NCI-H1694 (cell line): ENCODE measurements at regions not wholly inside any gene's neighbourhood (a gene's known extent, or its start where the extent isn't known, plus 50 kb on each side); places are given as distances from the start of the nearest gene placed in this dataset.
A peak's percentile ranks its signal among the peaks of the same experiment; 100 is the strongest.

Source experiments
- DNase-seq: peaks from one replicate; lab custom pipeline; 2025; lab: John Stamatoyannopoulos, UW

DNA sequence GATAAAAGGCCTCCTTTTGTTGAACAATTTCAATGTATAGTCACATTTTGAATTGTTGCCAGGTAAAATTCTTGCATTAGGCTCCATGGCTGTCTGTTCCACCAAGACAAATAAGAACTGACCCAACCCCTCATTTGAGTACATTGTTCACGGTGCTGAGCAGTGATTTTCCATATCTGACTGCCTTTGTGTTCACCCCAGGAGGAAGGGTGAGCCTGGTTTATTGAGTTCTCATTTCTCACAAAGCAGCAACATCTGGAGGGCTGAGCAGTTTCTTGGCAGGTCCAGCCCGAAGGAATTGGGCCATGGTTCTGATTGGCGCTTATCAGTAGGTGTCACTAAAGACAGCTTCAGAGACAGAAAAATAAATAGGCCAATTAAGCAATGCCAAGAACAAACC lies 149.1 kb downstream of the BMP4 start:
- no peak for DNase-seq

DNA sequence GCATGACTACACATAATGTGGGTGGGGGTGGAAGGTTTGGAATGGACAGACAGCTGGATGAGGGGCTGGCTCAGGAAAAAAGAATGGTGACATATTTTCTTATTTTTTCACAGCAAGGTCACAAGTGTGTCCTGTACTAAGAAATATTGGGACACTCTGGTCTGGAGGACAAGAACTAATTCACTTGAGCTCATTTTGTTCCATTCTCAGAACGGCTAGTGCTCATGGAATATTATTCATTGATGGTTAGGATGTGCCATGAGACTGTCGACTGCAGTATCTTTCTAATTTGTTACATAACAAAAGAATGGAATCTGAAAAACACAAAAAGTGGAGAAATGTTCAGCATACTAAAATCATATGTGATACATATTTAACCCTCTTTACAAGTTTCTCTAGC lies 149.5 kb downstream of the BMP4 start:
- no peak for DNase-seq

DNA sequence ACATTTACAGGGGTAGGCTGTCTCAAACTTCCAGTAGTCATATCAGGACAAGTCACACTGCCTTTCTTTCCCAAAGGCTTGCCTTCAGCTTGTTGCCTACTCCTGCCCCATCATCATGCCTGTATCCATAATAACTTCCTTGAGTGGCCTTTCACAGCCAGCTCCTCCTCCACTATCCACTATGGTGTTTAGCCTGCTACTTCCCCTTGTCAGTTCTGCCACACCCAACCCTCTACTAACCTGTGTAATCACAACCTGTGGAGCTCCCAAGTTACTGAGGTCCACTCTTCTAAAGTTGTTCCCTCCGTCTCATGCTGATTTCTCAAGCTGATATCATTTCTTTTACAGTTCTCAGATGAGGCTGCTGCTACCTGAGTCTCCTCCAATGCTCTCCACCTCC lies 159.9 kb downstream of the BMP4 start:
- DNase-seq: no peak

DNA sequence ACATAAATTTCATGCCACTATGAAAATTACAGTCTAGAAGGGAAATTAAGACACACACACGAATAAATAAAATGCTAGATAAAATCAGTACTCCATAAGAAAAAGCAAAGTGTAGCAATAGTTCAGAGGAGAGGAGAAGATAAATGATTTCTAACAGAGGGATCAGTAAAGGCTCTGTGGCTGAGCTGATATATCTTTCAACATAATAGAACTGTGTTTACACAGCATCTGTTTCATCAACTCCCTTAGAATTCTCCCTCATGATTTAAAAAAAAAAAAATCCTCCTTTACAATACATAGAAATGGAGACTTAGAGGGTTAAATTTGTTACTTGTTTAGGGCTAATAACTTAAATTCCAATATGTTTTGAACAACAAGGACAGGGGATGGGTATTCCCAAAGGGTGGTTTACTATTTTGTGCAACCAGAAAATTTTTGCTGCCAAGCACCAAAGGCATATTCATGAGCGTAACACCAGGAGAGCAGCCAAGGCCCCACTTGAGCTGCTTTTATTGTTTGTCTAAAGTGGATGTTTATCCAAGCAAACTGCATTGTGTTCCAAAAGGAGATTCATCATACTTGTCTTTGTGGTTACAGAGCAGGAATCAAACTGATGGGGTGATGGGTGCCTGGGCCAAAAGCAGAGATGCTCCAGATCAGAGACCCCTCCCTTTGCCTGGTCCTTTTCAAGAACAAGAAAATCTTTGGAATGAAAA lies 162.7 kb downstream of the BMP4 start:
- peak; percentile 28 for DNase-seq

DNA sequence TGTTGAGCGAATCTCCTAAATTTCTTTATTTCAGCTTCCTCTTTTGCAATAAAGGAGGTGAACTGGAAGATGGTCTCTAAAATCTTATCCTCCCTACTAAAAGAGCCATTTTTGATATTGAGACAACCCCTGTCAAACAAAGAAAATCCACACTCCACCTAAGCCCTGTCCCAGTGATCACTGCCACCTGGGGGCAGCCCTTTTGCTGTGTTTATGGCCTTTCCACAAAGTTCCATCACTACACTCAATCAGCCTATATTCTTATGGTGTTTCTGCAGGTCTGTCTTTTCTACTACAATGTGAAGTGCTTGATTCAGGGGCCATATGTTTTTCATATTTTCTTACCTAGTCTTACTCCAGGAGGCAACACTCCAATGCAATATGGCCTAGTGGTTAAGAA lies 163.7 kb downstream of the BMP4 start:
- no peak for DNase-seq

DNA sequence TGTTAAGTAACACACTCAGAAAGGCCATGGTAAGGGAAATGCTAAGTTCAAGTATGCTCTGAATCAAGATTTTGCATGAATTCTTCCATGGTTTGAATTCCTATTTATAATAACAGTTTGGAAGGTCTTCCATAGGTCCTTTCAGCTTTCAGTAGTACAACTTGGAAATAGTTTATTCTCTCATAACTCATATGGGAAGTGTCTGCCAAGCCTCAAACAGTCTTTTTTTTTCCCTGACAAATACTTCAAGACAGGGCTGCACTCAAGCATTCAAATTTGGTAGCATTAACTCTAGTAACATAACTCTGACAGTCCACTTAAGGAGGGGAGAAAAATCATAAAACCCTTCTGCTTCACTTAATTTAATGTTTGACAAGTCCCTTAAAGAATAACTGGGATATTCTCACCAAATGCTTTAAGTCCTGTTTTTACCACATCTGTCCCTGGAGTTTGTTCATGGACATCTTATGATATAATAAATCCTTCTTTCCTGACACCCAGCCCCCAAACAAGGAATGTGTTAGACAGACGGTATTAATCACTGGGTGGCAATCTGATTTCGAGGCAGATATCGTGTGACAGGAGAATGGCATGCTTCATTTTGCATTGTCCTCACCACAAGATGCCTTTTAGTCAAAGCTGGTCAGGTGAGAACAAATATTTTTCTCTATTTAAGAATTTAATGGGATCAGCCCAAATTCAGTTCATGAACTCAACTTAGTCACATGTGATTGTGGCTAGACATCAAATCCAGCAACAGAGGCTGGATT lies 165.7 kb downstream of the BMP4 start:
- DNase-seq: no peak

DNA sequence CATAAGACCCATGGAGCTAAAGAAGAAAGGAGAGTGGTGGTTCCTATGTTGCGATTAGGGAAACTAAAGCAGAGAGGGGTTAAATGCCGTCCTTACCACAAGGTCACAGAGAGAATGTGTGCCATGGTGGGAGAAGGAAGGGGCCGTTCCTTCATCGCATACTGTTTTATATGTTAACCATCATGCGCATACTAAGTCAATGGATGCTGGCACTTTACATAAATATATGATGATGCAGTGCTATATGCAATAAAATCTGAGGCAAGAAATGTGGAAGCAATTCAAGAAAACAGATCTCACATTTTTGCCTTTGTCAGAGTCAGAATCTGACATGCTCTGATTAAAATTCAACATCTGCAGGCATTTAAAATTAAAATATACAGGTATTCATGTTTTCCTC lies 168.1 kb downstream of the BMP4 start:
- no peak for DNase-seq

DNA sequence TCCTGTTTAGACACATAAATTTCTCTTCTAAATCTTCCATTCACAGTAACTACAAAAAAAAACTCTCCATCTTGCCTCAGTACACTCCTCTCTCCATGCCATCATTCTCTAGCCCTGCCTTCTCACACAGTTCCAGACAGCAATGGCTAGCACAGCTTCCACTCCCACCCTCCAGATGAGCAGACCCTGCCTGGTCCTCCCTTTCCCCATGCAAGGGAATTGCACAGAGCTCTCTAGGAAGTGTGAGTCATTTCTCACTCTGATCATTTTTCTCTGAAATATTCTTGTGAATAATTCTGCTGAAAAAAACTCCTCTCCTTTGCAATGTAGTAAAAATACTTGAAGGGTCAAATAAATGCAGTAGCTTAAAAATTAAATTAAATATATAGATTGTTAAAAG lies 170.6 kb downstream of the BMP4 start:
- no peak for DNase-seq

DNA sequence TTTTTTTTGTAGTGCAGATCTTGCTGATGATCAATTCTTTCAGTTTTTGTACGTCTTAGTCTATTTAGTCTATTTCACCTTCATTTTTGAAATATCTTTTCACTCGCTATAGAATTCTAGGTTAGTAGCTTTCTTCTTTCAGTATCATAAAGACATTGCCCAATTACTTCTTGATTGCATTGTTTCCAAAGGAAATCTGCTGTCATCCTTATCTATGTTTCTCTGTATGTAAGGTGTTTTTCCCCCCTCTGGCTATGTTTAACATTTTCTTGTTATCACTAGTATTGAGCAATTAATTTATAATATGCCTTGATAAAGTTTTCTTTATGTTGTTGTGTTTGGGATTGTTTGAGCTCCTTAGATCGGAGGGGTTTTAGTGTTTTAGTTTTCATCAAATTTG lies 171.9 kb downstream of the BMP4 start:
- no peak for DNase-seq

DNA sequence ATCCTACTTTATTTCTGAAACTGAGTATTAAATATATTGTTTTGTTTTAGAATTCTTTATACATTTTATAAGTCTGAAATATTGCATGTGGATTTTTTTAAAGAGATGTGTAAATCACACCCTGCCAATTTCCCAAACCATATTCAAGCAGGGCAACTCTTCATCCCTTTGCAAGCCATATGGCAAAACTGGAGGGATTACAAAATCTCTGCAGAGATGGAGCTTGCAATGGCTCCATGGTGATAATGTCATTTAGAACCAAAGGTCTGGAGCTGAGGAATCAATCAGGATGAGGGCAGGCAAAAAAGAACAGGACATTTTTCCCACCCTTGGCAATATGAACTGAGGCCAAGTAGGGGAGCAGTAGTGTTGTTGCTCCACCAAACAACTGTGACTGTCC lies 173.4 kb downstream of the BMP4 start:
- no peak for DNase-seq

DNA sequence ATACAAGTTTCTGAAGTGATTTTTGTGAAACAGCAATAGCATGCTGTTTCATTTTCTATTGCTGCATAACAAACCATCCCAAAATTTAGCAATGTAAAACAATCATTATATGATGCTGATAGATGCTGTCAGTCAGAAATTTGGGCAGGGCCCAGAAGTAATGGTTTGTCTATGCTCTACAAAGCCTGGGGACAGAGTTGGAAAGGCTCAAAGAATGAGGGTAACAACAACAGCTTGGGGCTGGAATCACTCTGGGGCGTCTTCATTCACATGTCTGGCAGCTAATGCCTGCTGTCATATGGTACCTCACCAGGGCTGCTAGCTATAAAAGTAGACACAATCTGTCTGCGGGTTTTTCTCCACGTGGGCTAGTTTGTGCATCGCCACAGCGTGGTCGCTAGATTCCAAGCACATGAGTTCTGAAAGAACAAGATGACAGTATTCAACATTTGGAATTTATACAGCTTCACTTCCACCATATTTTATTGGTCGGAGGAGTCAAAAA lies 176.5 kb downstream of the BMP4 start:
- no peak for DNase-seq

DNA sequence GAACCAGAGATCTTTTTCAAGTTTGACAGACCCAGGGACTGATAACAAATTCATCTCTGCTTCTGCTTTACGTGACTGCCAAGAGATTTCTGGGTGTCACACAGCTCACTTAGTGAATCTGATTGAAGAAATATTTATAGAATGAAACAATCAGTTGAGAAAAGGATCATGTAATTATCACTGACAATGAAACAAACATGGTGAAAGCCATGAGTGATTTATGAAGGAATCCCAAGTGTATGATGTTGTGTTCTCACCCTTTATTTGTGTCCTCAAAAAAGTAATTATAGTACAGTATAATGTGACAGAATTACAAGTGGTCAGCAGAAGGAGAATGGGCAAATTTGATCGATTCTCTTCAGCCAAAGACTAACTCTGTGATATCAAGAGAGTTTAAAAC lies 177.3 kb downstream of the BMP4 start:
- DNase-seq: no peak

DNA sequence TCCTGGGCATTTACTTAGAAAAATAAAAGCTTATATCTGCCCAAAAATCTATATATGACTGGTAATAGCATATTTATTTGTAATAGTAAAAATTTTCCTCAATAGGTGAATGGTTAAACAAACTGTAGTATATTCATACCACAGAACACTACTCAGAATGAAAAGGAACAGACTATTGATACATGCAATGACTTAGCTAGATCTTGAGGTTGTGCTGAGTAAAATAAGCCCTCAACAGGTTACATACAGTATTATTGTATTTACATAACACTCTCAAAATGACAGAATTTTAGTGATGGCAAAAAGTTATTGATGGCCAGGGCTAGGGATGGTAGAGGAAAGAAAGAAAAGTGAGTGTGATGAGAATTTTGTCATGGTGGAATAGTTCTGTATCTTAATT lies 178.4 kb downstream of the BMP4 start:
- DNase-seq: no peak

DNA sequence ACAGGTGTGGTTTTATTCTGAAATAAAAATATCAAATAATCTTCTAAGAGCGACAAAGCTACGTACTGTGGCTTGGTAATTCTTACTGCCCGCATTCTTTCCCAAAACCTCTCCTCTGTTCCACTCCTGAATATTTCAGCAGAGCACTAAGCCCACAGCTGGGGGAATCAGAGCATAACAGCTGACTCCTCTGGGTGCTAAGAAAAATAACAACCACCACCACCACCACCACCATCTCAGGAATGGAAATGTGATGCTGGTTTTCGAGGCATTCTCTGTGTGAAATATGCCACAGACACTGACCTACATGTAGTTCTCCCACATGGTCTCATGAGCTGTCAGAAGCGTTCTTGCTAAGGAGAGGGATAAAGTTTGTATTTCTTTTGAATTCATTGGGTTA lies 183.7 kb downstream of the BMP4 start:
- no peak for DNase-seq

DNA sequence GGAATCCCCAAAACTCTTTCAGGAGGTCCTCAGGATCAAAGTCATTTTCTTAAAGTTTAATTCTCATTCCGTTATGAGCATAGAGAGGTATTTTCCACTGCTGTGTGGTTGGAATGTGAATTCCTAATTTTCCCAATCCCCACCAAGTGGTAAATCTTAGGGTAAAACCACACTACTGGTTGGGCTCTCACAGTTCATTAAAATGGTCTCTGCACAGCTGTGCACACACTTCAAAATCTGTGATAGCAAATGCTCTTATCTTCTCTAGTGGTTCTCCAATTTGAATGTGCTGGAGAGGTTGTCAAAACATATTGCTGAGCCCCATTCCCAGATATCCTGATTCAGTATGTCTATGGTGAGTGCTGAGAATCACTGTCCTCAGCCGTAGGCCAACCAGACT lies 189.1 kb downstream of the BMP4 start:
- no peak for DNase-seq

DNA sequence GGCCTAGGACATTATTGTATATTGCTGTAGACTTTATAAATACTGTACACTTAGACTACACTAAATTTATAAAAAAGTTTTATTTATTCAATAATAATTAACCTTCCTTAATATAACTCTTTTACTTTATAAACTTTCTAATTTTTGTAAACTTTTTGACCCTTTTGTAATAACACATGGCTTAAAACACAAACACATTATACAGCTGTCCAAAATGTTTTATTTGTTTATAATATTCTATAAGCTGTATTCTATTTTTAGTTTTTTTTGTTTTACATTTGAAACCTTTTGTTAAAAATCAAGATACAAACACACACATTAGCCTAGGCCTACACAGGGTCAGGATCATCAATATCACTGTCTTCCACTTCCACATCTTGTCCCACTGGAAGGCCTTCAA lies 190.0 kb downstream of the BMP4 start:
- no peak for DNase-seq

DNA sequence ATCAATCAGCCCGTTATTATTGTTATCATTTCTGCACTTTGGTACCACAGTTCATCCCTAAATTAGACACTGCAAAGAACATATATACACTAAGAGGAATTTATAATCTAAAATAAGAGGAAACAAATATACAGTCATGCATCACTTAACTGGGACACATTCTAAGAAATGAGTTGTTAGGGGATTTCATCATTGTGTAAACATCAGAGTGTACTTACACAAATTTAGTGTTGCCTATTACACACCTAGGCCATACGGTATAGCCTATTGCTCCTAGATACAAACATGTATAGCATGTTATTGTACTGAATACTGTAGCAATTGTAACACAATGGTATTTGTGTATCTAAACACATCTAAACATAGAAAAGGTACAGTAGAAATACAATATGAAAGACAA lies 190.5 kb downstream of the BMP4 start:
- DNase-seq: no peak

DNA sequence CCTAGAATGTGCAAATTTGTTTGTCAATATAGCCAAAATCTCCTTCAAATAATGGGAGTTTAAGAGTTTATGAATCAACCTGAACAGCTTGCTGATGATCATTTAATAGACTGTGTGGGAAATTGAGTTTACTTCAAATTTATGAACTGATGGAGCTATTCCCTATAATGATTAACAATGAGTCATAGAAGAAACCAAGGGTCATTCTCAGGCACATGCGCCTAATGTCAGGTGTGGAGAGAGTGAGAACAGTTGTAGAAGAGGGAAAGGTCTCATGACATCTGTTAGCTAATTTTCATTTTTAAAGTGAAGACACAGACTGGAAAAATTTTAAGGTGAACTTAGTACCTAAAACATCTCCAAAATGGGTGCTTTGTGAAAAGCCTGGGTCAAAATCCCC lies 191.8 kb downstream of the BMP4 start:
- no peak for DNase-seq

DNA sequence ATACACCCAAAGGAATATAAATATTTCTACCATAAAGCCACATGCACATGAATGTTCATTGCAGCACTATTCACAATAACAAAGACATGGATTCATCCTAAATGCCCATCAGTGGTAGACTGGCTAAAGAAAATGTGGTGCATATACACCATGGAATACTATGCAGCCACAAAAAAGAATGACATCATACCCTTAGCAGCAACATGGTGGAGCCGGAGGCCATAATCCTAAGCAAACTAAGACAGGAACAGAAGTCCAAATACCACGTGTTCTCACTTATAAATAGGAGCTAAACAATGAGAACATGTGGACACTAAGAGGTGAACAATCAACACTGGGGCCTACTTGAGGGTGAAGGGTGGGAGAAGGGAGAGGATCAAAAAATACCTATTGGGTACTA lies 198.5 kb downstream of the BMP4 start:
- DNase-seq: no peak

DNA sequence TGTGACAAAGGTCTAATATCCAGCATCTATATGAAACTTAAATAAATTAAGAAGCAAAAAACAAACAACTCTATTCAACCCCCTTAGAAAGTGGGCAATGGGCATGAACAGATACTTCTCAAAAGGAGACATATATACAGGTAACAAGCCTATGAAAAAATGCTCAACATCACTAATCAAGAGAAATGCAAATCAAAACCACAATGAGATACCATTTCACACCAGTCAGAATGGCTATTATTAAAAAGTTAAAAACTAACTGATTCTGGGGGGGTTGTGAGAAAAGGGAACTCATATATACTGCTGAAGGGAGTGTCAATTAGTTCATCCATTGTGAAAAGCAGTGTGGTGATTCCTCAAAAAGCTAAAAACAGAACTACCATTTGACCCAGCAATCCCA lies 198.9 kb downstream of the BMP4 start:
- DNase-seq: no peak

DNA sequence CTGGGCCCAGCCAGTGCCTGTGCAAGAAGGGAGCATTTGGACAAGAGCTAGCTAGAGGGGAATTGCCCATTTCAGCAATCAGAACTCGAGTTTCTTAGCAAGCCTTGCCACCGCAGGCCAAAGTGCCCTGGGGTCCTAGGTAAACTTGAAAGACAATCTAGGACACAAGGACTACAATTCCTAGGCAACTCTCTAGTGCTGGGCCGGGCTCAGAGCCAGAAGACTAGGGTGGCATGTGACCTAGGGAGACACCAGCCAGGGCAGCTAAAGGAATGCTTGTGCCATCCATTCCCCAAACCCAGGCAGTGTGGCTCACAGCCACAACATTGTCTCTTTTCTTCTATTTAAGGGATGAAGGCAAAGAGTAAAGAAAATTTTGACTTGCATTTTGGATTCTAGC lies 205.0 kb downstream of the BMP4 start:
- DNase-seq: no peak

DNA sequence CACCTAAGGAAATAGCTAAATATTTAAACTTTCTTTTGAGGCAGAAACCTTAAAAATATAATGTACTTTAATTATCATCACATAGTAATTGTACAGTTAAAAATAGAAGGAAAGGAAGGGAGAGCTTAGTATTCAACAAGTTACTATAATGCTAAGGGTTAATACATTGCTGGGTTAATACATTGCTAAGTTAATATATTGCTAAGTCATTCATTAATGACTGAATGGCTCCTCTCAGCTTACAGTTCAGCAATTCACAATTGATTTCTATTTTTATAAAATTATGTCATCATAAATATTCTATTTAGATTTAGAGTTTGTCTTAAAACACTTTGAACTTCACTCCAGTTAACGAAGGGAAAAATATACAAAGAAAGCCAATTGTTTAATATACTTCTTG lies 207.9 kb downstream of the BMP4 start:
- no peak for DNase-seq

DNA sequence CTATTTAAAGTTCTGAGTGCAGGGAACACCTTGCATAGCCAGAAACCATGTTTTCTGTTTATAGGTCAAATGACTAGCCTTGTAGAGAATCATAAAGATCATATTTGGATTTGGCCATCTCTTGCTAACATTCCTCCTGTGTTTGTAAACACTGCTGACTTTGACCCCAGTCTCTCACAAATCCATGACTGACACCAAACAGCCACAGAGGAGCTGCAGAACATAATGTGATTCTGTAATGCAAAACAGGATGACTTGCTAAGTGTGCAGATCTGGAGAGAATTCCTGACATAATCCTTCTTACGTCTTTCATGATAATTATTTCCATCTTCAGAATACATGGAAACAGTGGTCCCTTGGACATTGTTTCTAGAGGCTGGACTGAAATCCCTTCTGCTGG lies 211.8 kb downstream of the BMP4 start:
- no peak for DNase-seq

DNA sequence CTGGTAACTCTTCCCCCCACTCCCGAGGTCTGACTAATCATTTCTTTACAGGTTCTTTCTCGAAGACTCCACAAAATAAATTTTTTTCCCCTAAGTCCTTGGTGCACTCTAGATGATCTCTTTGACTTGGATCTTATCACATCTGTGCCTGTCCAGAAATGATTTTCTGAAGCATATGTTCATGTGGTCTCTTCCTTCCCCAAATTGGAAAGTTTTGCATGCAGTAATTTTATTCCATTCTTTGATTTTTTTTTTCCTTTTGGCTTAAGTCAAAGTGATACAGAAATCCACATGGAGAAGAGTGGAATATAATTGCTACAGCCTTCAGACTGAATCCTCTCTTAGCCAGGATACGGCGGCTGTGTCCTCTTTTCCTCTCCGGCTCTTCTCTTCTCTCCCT lies 213.3 kb downstream of the BMP4 start:
- DNase-seq: no peak
